Stimulated activated effector memory CD8-positive, alpha-beta T cell treated with anti-CD3 and anti-CD28 coated beads, Interleukin-12 subunit alpha, Interleukin-12 subunit beta, amount 100 ng/mL, for 72 hours (primary cell): ENCODE measurements at regions not wholly inside any gene's neighbourhood (a gene's known extent, or its start where the extent isn't known, plus 50 kb on each side); places are given as distances from the start of the nearest gene placed in this dataset.

ENCODE experiments used
- ATAC-seq: fragments of 150-1000 bp; cut with Tn5 transposase; 2 replicates; pipeline ENCODE4 v1.10.0; 2021
- DNase-seq, 2 donors: peaks; one replicate each; pipeline ENCODE4 v3.0.0; 2021 to 2022; ENCODE audit warnings: low spot score in 2 of 2
- H3K27ac Mint-ChIP-seq: one replicate; pipeline ENCODE4 v1.8.0; 2022; ENCODE audit warnings: mild to moderate bottlenecking, mixed read lengths
- H3K36me3 Mint-ChIP-seq: one replicate; pipeline ENCODE4 v1.8.0; 2022; ENCODE audit warnings: mild to moderate bottlenecking, mixed read lengths
- H3K4me1 Mint-ChIP-seq: one replicate; pipeline ENCODE4 v1.8.0; 2022; ENCODE audit warnings: mixed read lengths
- H3K4me3 Mint-ChIP-seq: one replicate; pipeline ENCODE4 v1.8.0; 2022; ENCODE audit warnings: mild to moderate bottlenecking, mixed read lengths
- H3K9me3 Mint-ChIP-seq: one replicate; pipeline ENCODE4 v1.8.0; 2022; ENCODE audit warnings: mixed read lengths

DNA sequence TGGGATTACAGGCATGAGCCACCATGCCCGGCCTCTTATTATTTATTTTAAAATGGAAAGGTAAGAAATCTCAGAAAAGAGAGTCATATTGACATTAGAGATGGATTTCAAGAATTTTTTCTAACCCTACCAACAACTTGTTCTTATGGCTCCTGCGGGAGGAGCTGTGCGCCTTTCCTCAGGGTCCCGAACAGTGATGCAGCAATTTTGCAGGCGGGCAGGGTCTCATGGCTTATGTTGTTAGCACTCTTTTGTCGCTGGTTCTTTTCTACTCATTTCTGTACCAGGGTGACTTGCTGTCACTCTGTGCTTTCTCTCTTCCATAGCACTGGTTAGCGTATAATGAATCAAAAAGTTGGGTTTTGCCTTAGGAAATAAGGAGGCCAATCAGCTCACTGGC is 148.8 kb upstream of the DLGAP1 start:
- no peak overlapping the region for H3K4me3 Mint-ChIP-seq
- H3K36me3 Mint-ChIP-seq = no peaks in the 10 kb centered on the region
- H3K9me3 Mint-ChIP-seq = peaks cover 15% of the 10 kb centered on the region
- no peak for ATAC-seq
- DNase-seq = no peak
- H3K4me1 Mint-ChIP-seq = no peaks in the 10 kb centered on the region
- no peak overlapping the region for H3K27ac Mint-ChIP-seq

DNA sequence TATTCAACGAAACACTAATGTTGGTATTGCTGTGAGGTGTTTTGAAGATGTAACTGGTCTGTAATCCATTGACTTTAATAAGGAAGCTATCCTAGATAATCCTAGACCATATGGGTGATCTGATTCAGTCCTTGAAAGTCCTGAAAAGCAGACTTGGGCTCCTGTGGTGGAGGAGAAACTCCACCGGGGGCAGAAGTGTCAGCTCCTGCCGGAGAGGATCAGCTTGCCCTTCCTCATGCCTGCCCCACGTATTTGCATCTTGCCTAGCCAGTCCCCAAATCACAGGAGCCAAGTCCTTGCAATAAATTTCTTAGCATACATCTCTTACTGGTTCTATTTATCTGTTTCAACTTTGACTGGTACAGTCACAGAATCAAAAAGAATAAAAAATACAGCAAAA is 144.2 kb upstream of the DLGAP1 start:
- Mint-ChIP-seq H3K9me3 (peaks cover 7% of the 10 kb centered on the region), H3K4me3 (no peak overlapping the region), H3K4me1 (no peaks in the 10 kb centered on the region), H3K27ac (no peak overlapping the region), H3K36me3 (no peaks in the 10 kb centered on the region)
- DNase-seq = no peak
- ATAC-seq = no peak

DNA sequence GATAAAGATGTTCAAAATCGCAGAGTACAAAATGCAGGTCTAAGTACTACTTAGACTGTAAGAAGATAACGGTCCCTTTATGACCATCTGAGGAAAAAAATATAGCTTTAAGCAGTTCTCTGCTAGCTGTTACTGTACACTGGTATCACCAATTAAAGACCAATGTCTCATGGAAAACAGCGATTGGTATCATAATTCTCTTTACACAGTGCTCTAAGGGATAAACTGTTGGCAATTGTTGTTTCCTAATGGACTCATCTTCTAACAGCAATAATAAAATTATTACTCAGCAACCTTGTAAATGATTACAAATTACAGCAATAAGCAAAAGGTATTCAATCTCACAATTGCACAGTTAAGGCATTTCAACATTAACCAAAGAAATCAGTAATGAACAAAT is 142.2 kb upstream of the DLGAP1 start:
- no peak for DNase-seq

DNA sequence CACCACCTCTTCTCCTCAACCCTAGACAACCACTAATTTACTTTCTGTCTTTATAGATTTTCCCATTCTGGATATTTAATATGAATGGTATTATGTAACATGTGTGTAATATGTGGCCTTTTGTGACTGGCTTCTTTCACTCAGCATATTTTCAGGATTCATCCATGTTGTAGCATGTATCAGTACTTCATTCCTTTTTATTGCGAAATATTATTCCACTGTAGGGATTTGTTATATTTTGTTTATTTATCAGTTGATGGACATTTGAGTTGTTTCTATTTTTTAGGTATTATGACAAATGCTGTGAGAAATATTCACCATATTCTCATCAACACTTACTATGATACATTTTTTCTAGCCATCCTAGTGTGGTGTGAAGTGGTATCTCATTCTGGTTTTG is 138.8 kb upstream of the DLGAP1 start:
- H3K9me3 Mint-ChIP-seq = peaks cover 9% of the 10 kb centered on the region
- H3K4me3 Mint-ChIP-seq = no peak overlapping the region
- H3K27ac Mint-ChIP-seq = no peak overlapping the region
- ATAC-seq (no peak), DNase-seq (no peak)
- H3K36me3 Mint-ChIP-seq = no peaks in the 10 kb centered on the region
- no peaks in the 10 kb centered on the region for H3K4me1 Mint-ChIP-seq

More for the DNA sequence above, 142.2 kb upstream of the DLGAP1 start:
- no peak for ATAC-seq
- no peak overlapping the region for H3K4me3 Mint-ChIP-seq
- H3K9me3 Mint-ChIP-seq = peaks cover 9% of the 10 kb centered on the region
- no peak overlapping the region for H3K27ac Mint-ChIP-seq
- H3K4me1 Mint-ChIP-seq = no peaks in the 10 kb centered on the region
- H3K36me3 Mint-ChIP-seq = no peaks in the 10 kb centered on the region

DNA sequence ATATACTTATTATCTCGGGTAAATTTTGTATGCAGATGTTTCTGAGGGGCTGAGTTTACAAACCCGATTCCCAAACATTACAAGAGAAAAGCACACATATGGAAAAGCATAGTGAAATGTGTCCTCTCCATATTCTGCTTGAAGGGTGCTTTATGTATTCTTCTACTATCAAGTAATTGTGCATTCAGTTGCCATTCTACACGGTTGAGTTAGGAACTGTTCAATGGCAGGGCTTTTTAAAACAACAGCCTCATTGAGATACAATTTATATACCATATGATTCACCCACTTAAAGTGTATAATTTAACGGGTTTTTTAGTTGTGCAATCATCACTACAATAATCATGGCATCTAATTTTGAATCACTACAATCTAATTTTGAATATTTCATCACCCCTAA is 138.4 kb upstream of the DLGAP1 start:
- DNase-seq = no peak
- Mint-ChIP-seq H3K9me3 (peaks cover 9% of the 10 kb centered on the region), H3K4me3 (no peak overlapping the region), H3K4me1 (no peaks in the 10 kb centered on the region), H3K27ac (no peak overlapping the region), H3K36me3 (no peaks in the 10 kb centered on the region)
- ATAC-seq = no peak

DNA sequence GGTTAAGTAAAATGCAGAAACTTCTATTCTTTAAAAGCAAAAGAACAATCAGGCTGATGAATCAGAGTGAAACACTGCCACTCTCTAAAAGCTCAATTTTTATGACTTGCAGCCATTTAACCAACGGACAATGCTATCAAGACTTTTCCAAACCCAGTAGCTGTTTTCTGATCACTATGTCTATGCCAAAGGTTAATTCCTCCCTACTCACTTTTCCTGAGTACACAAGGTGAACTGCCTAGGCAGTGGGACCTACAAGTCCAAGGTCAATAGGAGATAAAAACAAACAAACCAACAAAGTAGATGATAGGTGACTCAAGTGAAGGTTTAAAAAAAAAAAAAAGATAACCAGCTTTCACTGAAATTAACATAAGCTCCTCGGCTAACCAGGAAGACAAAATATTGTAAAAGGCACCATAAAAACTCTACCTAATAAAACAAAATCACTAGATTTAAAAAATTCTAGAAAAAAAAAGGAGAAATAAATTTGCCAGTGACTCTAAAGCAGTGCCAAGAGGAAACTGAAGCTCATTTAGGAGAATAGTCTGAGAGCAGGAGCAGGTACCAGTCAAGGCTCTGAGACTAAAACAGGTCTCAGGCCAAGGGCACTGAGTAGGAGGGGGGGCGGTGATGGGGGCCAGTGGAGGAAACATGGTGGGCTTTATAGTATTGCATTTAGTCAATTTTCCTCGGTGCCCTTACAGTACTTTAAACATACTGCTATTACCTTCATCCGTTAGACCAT is 134.1 kb upstream of the DLGAP1 start:
- ATAC-seq = no peak
- Mint-ChIP-seq H3K36me3 (no peaks in the 10 kb centered on the region), H3K4me3 (no peak overlapping the region), H3K27ac (no peak overlapping the region), H3K4me1 (no peaks in the 10 kb centered on the region), H3K9me3 (peaks cover 13% of the 10 kb centered on the region)
- no peak for DNase-seq

DNA sequence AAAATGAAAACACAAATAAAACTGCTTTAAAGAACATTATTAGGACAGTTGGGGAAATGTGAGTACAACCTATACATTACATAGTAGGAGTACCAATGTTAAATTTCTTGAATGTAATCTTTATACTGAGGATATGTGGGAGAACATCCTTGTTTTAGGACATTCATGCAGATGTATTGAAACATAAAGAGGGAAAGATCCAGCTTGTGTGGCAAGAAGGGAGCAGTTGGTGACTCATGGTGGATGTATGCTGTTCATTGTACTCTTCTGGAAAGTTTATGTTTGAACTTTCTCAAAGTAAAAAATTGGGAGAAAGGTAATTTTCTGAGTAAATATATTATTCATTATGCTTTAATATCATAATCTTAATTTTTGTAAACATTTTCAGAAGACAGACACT is 132.1 kb upstream of the DLGAP1 start:
- no peaks in the 10 kb centered on the region for H3K4me1 Mint-ChIP-seq
- no peak overlapping the region for H3K4me3 Mint-ChIP-seq

DNA sequence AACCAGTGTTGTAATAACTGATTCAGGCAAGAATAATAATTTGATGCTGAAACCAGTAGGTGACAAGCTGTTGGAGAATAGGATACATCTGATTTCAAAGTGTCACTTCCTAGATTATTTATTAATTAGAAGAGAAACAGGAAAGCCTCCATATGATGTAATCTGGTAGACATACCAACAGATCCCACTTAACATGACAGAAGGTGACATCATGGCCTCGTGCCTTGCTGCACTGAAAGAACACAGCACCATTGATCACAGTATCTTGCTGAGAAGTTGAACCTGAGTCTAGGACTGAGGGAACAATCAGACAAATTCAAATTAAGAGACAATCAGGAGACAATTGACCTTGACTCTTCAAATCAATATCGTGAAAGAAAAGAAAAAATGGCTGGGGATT is 131.6 kb upstream of the DLGAP1 start:
- DNase-seq = no peak
- Mint-ChIP-seq H3K27ac (no peak overlapping the region), H3K4me1 (no peaks in the 10 kb centered on the region), H3K9me3 (peaks cover 18% of the 10 kb centered on the region), H3K36me3 (no peaks in the 10 kb centered on the region), H3K4me3 (no peak overlapping the region)
- no peak for ATAC-seq

More for the DNA sequence above, 132.1 kb upstream of the DLGAP1 start:
- ATAC-seq (no peak), DNase-seq (no peak)
- Mint-ChIP-seq H3K27ac (no peak overlapping the region), H3K9me3 (peaks cover 14% of the 10 kb centered on the region), H3K36me3 (no peaks in the 10 kb centered on the region)

DNA sequence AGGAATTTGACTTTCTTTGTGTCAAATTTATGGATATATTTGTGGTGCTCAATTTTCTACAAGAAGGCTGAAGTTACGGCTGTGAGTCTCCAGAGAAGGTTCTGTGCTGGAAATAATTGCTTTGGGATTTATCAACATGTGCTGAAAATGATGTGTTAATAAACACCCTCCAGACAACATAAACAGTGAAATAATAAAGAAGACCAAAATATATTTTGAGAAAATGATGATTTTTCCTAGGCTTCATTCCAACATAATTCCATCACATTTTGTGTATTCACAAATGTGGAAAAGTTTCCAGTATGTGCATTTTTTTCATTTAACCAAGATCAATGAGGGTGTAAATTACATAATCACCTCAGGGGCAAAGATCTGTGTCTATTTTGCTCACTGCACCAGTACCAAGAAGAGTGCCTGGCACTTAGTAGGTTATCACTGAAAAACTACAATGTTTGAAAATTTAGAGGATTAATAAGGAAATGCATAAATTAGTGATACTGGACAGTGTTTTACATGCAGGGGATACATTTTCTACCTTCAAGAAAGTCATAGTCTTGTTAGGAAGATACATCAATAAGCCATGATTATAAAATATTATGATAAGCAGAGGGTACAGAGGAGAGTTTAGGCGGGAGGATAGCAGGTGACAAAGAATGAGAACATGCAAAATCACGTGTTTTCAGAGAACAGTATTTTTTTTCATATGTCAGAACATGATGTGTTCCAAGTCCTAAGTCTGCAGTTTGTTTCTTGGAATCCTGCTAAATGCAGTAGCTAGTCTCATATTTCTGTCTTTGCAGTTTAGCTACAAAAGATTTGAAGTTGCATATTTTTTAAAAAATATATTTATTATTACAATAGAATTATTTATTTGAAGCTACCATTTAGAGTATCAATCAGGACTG is 127.6 kb upstream of the DLGAP1 start:
- H3K4me3 Mint-ChIP-seq = no peak overlapping the region
- no peaks in the 10 kb centered on the region for H3K4me1 Mint-ChIP-seq
- H3K36me3 Mint-ChIP-seq = no peaks in the 10 kb centered on the region
- peaks cover 24% of the 10 kb centered on the region for H3K9me3 Mint-ChIP-seq
- H3K27ac Mint-ChIP-seq = no peak overlapping the region
- no peak for DNase-seq
- no peak for ATAC-seq

DNA sequence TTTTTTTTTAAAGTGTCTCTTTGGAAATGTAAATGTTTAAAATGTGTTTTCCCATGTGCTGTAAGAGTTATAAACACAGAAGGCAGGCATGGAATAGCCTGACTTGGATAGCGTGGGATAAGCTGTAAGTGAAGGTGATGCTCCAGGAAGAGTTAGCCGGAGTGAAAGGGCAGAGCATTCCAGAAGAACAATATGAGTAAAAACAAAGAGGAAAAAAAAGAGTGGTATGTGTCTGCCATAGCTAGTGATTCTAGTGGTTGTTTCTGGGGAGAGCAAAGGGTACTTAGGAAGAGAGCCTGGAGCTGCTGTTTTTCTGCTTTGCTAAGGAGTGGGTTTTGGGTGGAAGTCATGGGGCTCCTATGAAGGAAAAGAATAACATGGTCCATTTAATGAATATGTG is 126.9 kb upstream of the DLGAP1 start:
- ATAC-seq = no peak
- Mint-ChIP-seq H3K9me3 (peaks cover 30% of the 10 kb centered on the region), H3K4me3 (no peak overlapping the region), H3K4me1 (no peaks in the 10 kb centered on the region), H3K36me3 (no peaks in the 10 kb centered on the region), H3K27ac (no peak overlapping the region)
- DNase-seq = no peak

DNA sequence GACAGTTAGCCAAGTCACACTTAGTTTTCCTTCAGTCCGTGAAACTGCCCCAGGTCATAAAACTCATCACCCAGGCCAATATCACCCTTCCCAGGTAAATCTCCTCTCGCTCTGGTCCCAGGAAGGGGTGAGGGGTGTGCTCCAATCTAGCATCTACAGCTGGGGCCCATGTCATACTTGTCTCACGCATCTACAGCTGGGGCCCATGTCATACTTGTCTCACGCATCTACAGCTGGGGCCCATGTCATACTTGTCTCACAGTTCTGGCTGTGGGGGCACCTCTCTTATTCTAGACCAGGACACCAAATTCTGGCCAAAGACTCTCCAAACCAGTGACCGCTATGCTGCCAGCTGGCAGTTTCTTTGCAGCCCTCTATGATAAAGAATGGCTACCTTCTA is 123.3 kb upstream of the DLGAP1 start:
- Mint-ChIP-seq H3K4me1 (no peaks in the 10 kb centered on the region), H3K36me3 (no peaks in the 10 kb centered on the region), H3K27ac (no peak overlapping the region), H3K4me3 (no peak overlapping the region), H3K9me3 (peaks cover 32% of the 10 kb centered on the region)
- DNase-seq (no peak), ATAC-seq (no peak)

DNA sequence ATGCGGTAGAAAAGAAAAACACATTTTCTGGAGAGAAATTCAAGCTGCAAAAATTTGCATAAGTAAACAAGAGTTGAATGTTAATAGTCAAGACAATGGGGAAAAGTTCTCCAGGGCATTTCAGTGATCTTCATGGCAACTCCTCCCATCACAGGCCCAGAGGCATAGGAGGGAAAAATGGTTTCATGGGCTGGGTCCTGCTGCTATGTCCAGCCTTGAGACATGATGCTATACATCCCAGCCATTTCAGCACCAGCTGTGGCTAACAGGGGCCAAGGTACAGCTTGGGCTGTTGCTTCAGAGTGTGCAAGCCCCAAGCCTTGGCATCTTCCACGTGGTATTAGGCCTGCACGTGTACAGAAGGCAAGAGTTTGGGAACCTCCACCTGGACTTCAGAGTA is 118.6 kb upstream of the DLGAP1 start:
- Mint-ChIP-seq H3K36me3 (no peaks in the 10 kb centered on the region), H3K9me3 (peaks cover 15% of the 10 kb centered on the region), H3K27ac (no peak overlapping the region), H3K4me3 (no peak overlapping the region), H3K4me1 (no peaks in the 10 kb centered on the region)
- no peak for ATAC-seq
- no peak for DNase-seq

DNA sequence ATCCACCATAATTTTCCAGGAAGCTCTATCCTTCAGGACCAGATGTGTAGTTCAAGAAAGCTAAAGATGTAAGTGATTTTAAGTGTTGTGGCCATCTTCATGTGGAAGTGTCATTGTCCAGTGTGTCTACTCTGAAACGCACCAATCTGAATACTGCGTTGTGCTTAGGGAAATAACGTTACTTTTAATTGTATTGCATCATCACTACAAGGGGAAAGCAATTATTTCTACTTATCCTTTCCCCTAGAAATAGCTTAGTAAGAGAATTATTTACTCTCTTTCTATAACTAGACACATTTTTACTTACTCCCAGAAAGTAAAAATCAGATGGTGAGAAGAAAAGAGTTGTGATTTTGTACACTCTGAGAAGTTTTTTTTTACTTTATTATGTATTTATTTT is 102.4 kb upstream of the DLGAP1 start:
- H3K36me3 Mint-ChIP-seq = no peaks in the 10 kb centered on the region
- H3K27ac Mint-ChIP-seq = no peak overlapping the region
- H3K4me1 Mint-ChIP-seq = no peaks in the 10 kb centered on the region
- ATAC-seq (no peak), DNase-seq (no peak)
- no peak overlapping the region for H3K4me3 Mint-ChIP-seq
- no peaks in the 10 kb centered on the region for H3K9me3 Mint-ChIP-seq

DNA sequence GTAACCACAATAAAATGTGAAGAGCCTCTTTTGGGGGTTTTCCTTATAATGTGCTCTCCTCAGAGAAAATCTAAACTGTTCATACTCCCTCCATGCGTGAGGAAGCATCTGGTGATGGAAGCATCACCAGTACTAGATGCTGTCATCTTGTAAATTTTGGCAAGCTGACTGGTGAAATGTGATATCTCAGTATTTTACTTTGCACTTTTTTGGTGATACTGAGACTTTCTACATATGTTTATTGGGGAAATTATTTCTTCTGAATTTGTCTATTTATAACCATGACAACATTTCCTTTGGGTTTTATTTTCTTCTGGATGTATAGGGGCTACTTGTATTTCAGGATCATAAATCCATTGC is 95.9 kb upstream of the DLGAP1 start:
- Mint-ChIP-seq H3K4me1 (no peaks in the 10 kb centered on the region), H3K9me3 (peaks cover 4% of the 10 kb centered on the region), H3K4me3 (no peak overlapping the region), H3K36me3 (no peaks in the 10 kb centered on the region), H3K27ac (no peak overlapping the region)
- ATAC-seq (no peak), DNase-seq (no peak)

DNA sequence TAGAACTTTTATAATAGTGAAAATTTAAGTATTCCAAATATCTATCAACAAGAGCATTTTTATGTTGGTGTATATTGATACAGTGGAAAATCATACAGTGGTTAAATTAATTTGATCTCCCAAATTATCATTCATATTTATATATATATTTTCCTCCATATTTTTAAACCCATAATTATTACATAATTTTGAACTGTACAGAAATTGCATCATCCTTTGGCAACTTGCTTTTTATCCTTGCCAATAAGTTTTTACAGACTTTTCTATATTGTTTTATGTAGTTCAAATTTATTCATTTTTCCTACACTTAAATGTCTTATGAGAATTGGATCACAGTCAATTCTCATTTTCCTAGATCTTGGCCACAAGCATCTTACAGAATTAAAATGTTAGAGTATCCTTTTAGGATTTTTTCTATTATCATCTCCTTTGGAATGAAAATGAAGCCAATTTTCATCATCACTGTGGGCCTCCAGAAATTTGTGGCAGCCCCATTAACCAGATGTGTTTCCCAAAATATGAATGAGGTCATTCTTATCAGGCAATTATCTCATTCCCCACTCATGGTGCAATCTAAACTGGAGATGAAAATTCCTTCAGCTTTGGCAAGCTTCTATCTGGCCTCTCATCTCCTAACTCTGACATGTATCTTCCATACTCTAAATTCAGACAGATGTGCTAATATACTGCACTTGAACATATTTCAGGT is 94.2 kb upstream of the DLGAP1 start:
- Mint-ChIP-seq H3K4me3 (no peak overlapping the region), H3K4me1 (no peaks in the 10 kb centered on the region), H3K36me3 (no peaks in the 10 kb centered on the region), H3K9me3 (peaks cover 8% of the 10 kb centered on the region), H3K27ac (no peak overlapping the region)
- no peak for ATAC-seq
- DNase-seq = no peak

DNA sequence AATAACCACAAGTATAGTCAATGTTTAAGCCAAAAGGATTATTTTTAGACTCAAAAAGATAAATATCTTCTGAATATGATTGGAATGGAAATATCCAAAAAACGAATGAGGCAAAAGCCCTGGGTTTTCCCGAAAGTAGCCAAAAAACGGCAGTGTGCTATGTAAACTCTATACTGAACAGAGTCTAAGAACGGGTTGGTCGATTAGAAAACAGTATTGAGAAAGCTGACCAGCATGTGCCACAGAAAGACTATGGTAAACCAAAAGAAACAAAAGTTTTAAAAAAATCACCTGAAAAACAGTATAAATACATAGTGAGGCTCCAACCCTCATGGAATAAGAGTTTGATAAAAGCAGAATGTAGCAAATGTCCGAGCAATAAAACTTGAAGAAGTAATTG is 92.0 kb upstream of the DLGAP1 start:
- H3K4me1 Mint-ChIP-seq = no peaks in the 10 kb centered on the region
- H3K4me3 Mint-ChIP-seq = no peak overlapping the region
- DNase-seq (no peak), ATAC-seq (no peak)
- no peaks in the 10 kb centered on the region for H3K36me3 Mint-ChIP-seq
- H3K9me3 Mint-ChIP-seq = peaks cover 8% of the 10 kb centered on the region
- no peak overlapping the region for H3K27ac Mint-ChIP-seq
